ENCODE measurements at regions not wholly inside any gene's neighbourhood (a gene's known extent, or its start where the extent isn't known, plus 50 kb on each side); places are given as distances from the start of the nearest gene placed in this dataset.

DNA sequence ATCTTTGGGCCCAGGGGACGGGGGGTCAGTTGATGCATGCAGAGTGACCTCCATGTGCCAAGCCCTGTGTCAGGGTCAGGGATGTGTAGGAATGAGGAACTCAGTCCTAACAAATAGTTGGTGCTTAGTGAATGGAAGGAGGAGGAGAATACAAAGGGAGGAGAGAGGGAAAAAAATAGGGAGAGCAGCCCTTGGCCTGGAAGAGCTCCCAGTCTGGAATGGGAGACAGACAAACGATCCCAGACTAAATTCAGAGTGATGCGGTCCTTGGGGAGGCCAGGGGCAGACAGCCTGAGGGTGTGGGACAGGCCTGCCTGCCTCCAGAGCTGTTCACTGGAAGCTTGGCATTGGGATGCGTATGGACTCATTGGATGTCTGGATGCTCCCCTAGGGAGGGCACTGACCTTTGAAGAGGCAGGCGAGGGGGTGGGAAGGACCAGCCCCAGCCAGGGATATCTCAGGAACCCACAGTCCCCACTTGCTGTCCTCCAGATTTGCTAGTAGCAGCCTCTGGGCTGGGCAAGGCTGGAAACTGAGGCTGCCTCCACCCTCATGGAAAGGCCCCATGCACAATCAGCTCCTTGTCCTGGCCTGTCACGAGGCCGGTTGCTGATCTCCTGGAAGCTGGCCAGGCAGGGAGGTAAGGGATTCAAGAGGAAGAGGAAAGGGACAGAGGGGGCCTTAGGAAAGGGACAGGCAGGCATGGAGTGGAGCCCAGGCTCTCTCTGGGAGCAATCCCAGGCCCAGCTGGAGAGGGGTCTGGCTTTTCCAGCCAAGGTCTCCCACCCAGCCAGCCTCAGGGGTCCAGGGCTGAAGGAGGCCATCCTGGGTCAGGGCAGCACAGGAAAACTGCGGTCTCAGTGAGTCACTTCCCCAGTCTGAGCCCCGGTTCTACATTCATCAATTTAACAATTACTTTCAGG, 69.0 kb upstream of the GGTA1 start:
- H3K4me3 ChIP-seq (ENCODE audit: low read depth, low read length), result peak overlapping the region; percentile 34
- in situ Hi-C loops (cut with HindIII; ENCODE audit: low sequenced_read_pairs), result no loop called here
- peak; percentile 26 for DNase-seq (ENCODE audit: low read depth, low spot score)
- TF ChIP-seq, protein P1, sequence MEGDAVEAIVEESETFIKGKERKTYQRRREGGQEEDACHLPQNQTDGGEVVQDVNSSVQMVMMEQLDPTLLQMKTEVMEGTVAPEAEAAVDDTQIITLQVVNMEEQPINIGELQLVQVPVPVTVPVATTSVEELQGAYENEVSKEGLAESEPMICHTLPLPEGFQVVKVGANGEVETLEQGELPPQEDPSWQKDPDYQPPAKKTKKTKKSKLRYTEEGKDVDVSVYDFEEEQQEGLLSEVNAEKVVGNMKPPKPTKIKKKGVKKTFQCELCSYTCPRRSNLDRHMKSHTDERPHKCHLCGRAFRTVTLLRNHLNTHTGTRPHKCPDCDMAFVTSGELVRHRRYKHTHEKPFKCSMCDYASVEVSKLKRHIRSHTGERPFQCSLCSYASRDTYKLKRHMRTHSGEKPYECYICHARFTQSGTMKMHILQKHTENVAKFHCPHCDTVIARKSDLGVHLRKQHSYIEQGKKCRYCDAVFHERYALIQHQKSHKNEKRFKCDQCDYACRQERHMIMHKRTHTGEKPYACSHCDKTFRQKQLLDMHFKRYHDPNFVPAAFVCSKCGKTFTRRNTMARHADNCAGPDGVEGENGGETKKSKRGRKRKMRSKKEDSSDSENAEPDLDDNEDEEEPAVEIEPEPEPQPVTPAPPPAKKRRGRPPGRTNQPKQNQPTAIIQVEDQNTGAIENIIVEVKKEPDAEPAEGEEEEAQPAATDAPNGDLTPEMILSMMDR (IDR thresholded peaks at IDR 0.05; ENCODE audit: low read depth, low read length), result no peak

DNA sequence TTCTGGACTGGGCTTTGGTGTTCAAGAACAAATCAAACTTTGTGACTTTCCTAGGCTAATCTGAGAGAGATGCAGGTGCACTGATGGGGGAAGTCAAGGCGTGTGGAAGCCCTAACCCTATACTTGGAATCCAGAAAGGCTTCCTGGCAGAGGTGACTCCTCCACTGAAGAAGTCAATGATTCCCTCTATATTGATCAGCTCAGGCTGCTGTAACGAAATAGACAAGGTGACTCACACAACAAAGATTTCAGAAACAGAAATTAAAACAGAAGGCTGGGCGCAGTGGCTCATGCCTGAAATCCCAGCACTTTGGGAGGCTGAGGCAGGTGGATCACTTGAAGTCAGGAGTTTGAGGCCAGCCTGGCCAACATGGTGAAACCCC, 69.6 kb upstream of the GGTA1 start:
- in situ Hi-C loops (cut with HindIII; ENCODE audit: low sequenced_read_pairs), result no loop called here
- no peak overlapping the region for H3K4me3 ChIP-seq (ENCODE audit: low read depth, low read length)
- TF ChIP-seq, protein P1 (IDR thresholded peaks at IDR 0.05; ENCODE audit: low read depth, low read length), result no peak
- DNase-seq (ENCODE audit: low read depth, low spot score), result no peak

DNA sequence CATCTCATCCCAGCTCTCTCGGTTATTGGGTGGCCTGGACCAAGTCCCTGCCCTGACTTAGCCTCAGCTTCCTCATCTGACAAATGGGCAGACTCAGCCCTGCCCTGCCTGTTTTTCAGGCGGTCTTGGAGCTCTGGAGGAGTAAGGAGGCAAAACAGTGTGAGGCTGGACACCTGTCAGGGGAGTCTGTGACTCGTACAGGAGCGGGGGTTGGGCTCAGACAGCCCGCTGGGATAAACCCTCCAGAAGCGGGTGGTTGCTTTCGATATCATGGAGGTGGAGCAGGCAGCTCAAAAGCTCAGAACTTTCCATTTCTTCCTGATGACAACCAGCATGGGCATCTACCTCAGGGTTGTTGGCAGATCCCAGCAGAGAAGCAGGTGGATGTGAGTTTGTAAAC, 72.9 kb upstream of the GGTA1 start:
- TF ChIP-seq, protein P1 (IDR thresholded peaks at IDR 0.05; ENCODE audit: low read depth, low read length), result no peak

DNA sequence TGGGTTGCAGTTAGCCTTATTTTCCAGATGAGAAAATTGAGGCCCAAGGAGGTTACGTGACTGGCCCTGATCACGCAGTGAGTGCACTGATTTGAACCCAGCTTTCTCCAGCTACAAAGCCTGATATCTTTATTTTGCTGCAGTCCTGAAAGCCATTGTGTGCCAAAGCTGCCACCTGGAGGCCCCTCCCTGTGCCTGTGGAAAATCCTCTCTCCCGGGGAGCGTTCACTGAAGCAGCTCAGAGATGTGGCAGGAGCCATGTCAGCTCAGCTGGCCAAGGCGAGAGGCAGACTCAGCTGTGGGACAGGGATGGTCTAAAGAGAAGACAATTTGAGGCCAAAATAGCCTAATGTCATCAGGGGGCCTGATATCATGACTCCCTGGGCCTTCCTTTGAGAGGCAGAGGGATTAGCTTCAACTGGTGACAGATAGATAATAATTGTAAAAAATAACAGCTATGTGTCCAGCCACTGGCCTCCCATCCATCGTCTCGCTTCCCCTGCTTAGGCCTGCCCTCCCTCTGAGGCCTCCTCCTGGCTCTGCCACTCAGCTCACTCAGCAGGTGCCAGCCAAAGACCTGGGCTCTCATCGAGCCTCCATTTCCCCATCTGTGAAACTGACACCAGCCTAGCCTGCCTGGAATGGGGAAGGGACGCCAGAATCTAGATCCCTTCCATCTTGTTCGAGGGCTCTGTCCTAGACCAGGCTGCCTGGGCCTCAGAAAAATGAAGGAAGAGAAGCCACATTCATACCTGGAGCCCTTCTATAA, 74.3 kb upstream of the GGTA1 start:
- TF ChIP-seq, protein P1 (IDR thresholded peaks at IDR 0.05; ENCODE audit: low read depth, low read length), result no peak
- in situ Hi-C loops (cut with HindIII; ENCODE audit: low sequenced_read_pairs), result no loop called here
- DNase-seq (ENCODE audit: low read depth, low spot score), result no peak
- no peak overlapping the region for H3K4me3 ChIP-seq (ENCODE audit: low read depth, low read length)

More for the DNA sequence above, 72.9 kb upstream of the GGTA1 start:
- DNase-seq (ENCODE audit: low read depth, low spot score), result no peak
- in situ Hi-C loops (cut with HindIII; ENCODE audit: low sequenced_read_pairs), result no loop called here
- H3K4me3 ChIP-seq (ENCODE audit: low read depth, low read length), result no peak overlapping the region

DNA sequence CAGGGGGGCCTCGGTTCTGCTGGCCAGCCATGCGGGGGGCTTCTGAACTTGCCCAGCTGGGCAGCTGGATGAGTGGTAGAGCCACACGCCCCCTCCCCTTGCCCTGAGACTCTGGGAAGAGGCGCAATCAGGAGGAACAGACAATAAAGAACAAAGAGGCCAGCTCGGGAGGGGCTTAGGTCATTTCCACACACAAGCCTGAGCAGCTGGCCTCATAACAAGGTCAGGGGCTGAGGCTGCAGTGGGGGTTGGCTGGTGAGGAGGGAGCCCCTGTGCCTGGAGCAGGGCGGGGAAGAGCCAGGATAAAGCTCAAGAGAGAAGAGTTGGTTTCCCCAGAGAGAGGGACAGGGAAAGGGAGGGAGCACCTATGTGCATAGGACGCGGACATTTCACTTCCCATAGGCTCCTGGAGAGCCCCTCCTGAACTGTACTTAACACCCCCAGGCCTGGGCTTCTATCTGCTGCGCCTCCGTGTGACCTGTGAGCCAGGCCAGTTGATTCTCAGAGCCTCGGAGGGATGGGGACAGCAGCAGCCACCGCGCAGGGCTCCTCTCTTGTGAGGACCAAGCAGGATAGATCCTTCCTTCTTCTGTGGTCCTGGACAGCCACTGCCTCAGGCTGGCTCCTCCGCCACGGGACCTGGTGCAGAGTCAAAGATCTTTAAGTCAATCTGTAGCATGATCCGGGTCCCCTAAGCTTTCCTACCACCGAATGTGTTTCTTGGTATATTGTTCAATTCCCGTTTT, 75.3 kb upstream of the GGTA1 start:
- in situ Hi-C loops (cut with HindIII; ENCODE audit: low sequenced_read_pairs), result no loop called here
- TF ChIP-seq, protein P1 (IDR thresholded peaks at IDR 0.05; ENCODE audit: low read depth, low read length), result no peak
- no peak overlapping the region for H3K4me3 ChIP-seq (ENCODE audit: low read depth, low read length)
- DNase-seq (ENCODE audit: low read depth, low spot score), result no peak
